ENCODE measurements at regions not wholly inside any gene's neighbourhood (a gene's known extent, or its start where the extent isn't known, plus 50 kb on each side); places are given as distances from the start of the nearest gene placed in this dataset.

GRCh38 chr3:194982472-194982871 lies 288.5 kb downstream of the XXYLT1 start:
- Mint-ChIP-seq H3K27ac (no peak overlapping the region), H3K36me3 (no peaks in the 10 kb centered on the region), H3K27me3 (ENCODE audit: low read depth in 3 of 3) (peaks cover 2 to 5% (median 4%) of the 10 kb centered on the region in 3 donors), H3K9me3 (no peaks in the 10 kb centered on the region), H3K4me3 (no peak overlapping the region), H3K4me1 (no peaks in the 10 kb centered on the region)
- DNase-seq: no peak

- H3K27me3 Mint-ChIP-seq (ENCODE audit: low read depth in 3 of 3): peaks cover 2 to 5% (median 2%) of the 10 kb centered on the region in 3 donors
- H3K36me3 Mint-ChIP-seq: no peaks in the 10 kb centered on the region
- no peaks in the 10 kb centered on the region for H3K4me1 Mint-ChIP-seq
- no peak for DNase-seq
- peak overlapping the region in 1 of 6 donors; percentile 12 for H3K27ac Mint-ChIP-seq
- H3K4me3 Mint-ChIP-seq: no peak overlapping the region
- no peaks in the 10 kb centered on the region for H3K9me3 Mint-ChIP-seq
Measured at GRCh38 chr3:194983121-194983520, 287.8 kb downstream of the XXYLT1 start.

GRCh38 chr3:194983620-194984019 lies 287.3 kb downstream of the XXYLT1 start:
- H3K27ac Mint-ChIP-seq: no peak overlapping the region
- no peaks in the 10 kb centered on the region for H3K4me1 Mint-ChIP-seq
- no peak overlapping the region for H3K4me3 Mint-ChIP-seq
- H3K27me3 Mint-ChIP-seq (ENCODE audit: low read depth in 3 of 3): peaks cover 2 to 6% (median 2%) of the 10 kb centered on the region in 3 donors
- H3K9me3 Mint-ChIP-seq: no peaks in the 10 kb centered on the region
- H3K36me3 Mint-ChIP-seq: no peaks in the 10 kb centered on the region
- DNase-seq: no peak

- DNase-seq: no peak
- Mint-ChIP-seq H3K4me1 (no peaks in the 10 kb centered on the region), H3K27me3 (ENCODE audit: low read depth in 3 of 3) (peaks cover 2 to 6% (median 2%) of the 10 kb centered on the region in 3 donors), H3K4me3 (no peak overlapping the region), H3K27ac (no peak overlapping the region), H3K36me3 (no peaks in the 10 kb centered on the region), H3K9me3 (no peaks in the 10 kb centered on the region)
Measured at GRCh38 chr3:194984066-194984465, 286.9 kb downstream of the XXYLT1 start.

GRCh38 chr3:194984622-194985021 lies 286.3 kb downstream of the XXYLT1 start:
- Mint-ChIP-seq H3K27ac (no peak overlapping the region), H3K9me3 (no peaks in the 10 kb centered on the region), H3K4me3 (no peak overlapping the region), H3K36me3 (no peaks in the 10 kb centered on the region), H3K27me3 (ENCODE audit: low read depth in 3 of 3) (peaks cover 2 to 6% (median 3%) of the 10 kb centered on the region in 3 donors), H3K4me1 (no peaks in the 10 kb centered on the region)
- no peak for DNase-seq

- H3K27me3 Mint-ChIP-seq (ENCODE audit: low read depth in 3 of 3): peaks cover 2 to 6% (median 6%) of the 10 kb centered on the region in 3 donors
- no peak overlapping the region for H3K27ac Mint-ChIP-seq
- no peaks in the 10 kb centered on the region for H3K36me3 Mint-ChIP-seq
- no peaks in the 10 kb centered on the region for H3K9me3 Mint-ChIP-seq
- no peak overlapping the region for H3K4me3 Mint-ChIP-seq
- DNase-seq: no peak
- no peaks in the 10 kb centered on the region for H3K4me1 Mint-ChIP-seq
Measured at GRCh38 chr3:194985031-194985578, 285.9 kb downstream of the XXYLT1 start.

- peaks cover 2 to 7% (median 6%) of the 10 kb centered on the region in 3 donors for H3K27me3 Mint-ChIP-seq (ENCODE audit: low read depth in 3 of 3)
- H3K4me3 Mint-ChIP-seq: no peak overlapping the region
- no peak for DNase-seq
- H3K4me1 Mint-ChIP-seq: no peaks in the 10 kb centered on the region
- no peaks in the 10 kb centered on the region for H3K9me3 Mint-ChIP-seq
- H3K36me3 Mint-ChIP-seq: no peaks in the 10 kb centered on the region
- no peak overlapping the region for H3K27ac Mint-ChIP-seq
Measured at GRCh38 chr3:194986208-194987043, 284.5 kb downstream of the XXYLT1 start.

- H3K27me3 Mint-ChIP-seq (ENCODE audit: low read depth in 3 of 3): peaks cover 2 to 7% (median 6%) of the 10 kb centered on the region in 3 donors
- H3K9me3 Mint-ChIP-seq: no peaks in the 10 kb centered on the region
- no peaks in the 10 kb centered on the region for H3K4me1 Mint-ChIP-seq
- H3K36me3 Mint-ChIP-seq: no peaks in the 10 kb centered on the region
- no peak overlapping the region for H3K4me3 Mint-ChIP-seq
- DNase-seq: no peak
- H3K27ac Mint-ChIP-seq: no peak overlapping the region
Measured at GRCh38 chr3:194987571-194988494, 283.1 kb downstream of the XXYLT1 start.

- DNase-seq: no peak
- Mint-ChIP-seq H3K27ac (no peak overlapping the region), H3K36me3 (no peaks in the 10 kb centered on the region), H3K27me3 (ENCODE audit: low read depth in 3 of 3) (peaks cover 2 to 7% (median 6%) of the 10 kb centered on the region in 3 donors), H3K9me3 (no peaks in the 10 kb centered on the region), H3K4me3 (no peak overlapping the region), H3K4me1 (no peaks in the 10 kb centered on the region)
Measured at GRCh38 chr3:194988495-194989165, 282.3 kb downstream of the XXYLT1 start.

GRCh38 chr3:194989241-194989640 lies 281.7 kb downstream of the XXYLT1 start:
- Mint-ChIP-seq H3K27ac (peak overlapping the region in 1 of 6 donors; percentile 27), H3K4me1 (no peaks in the 10 kb centered on the region), H3K9me3 (no peaks in the 10 kb centered on the region), H3K36me3 (no peaks in the 10 kb centered on the region), H3K27me3 (ENCODE audit: low read depth in 3 of 3) (peaks cover 2 to 7% (median 7%) of the 10 kb centered on the region in 3 donors), H3K4me3 (no peak overlapping the region)
- no peak for DNase-seq

GRCh38 chr3:194990454-194991337 lies 280.3 kb downstream of the XXYLT1 start:
- no peak for DNase-seq
- no peaks in the 10 kb centered on the region for H3K4me1 Mint-ChIP-seq
- no peak overlapping the region for H3K27ac Mint-ChIP-seq
- H3K4me3 Mint-ChIP-seq: no peak overlapping the region
- no peaks in the 10 kb centered on the region for H3K36me3 Mint-ChIP-seq
- H3K9me3 Mint-ChIP-seq: no peaks in the 10 kb centered on the region
- peaks cover 0 to 9% (median 7%) of the 10 kb centered on the region in 3 donors for H3K27me3 Mint-ChIP-seq (ENCODE audit: low read depth in 3 of 3)

- no peak for DNase-seq
- H3K9me3 Mint-ChIP-seq: no peaks in the 10 kb centered on the region
- H3K4me1 Mint-ChIP-seq: no peaks in the 10 kb centered on the region
- no peak overlapping the region for H3K4me3 Mint-ChIP-seq
- peaks cover 0 to 10% (median 10%) of the 10 kb centered on the region in 3 donors for H3K27me3 Mint-ChIP-seq (ENCODE audit: low read depth in 3 of 3)
- H3K36me3 Mint-ChIP-seq: no peaks in the 10 kb centered on the region
- H3K27ac Mint-ChIP-seq: no peak overlapping the region
Measured at GRCh38 chr3:194991338-194991654, 279.7 kb downstream of the XXYLT1 start.

GRCh38 chr3:194993896-194994295 lies 277.1 kb downstream of the XXYLT1 start:
- Mint-ChIP-seq H3K27me3 (ENCODE audit: low read depth in 3 of 3) (peaks cover 0 to 9% (median 6%) of the 10 kb centered on the region in 3 donors), H3K36me3 (no peaks in the 10 kb centered on the region), H3K4me1 (no peaks in the 10 kb centered on the region), H3K27ac (no peak overlapping the region), H3K4me3 (no peak overlapping the region), H3K9me3 (no peaks in the 10 kb centered on the region)
- DNase-seq: no peak
